ENCODE measurements at regions not wholly inside any gene's neighbourhood (a gene's known extent, or its start where the extent isn't known, plus 50 kb on each side); places are given as distances from the start of the nearest gene placed in this dataset.

DNA sequence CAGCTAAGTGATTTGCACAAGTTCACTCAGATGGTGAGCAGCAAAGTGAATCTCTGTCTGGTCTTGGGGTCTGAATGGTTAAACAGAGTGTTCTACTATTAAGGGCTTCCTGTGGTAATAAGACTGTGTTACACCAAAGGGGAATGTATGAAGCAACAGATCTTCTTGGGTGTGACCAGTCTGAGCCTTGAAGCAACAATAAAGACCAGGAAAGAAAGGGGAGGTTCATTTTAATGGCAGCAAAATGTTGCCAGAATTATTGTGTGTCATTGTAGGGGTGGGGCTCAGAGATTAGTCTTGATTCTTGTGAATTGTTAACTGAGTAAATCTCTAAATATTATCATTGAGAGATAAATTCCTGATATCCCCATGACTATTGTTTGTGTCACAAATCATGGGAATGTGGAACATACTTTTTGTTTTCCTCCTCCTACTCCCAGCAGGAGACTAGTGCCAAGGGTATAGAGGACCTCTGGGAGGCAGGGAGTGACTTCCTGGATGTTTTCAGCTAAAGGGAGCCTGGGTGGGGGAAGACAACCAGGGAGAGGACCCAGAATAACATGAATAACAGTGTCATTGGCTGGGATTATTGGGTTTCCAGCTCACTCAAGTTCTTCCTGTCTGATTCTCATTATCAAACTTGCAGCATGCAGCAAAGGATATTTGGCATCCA, 141.4 kb upstream of the PAK3 start:
- TF ChIP-seq, protein P1, sequence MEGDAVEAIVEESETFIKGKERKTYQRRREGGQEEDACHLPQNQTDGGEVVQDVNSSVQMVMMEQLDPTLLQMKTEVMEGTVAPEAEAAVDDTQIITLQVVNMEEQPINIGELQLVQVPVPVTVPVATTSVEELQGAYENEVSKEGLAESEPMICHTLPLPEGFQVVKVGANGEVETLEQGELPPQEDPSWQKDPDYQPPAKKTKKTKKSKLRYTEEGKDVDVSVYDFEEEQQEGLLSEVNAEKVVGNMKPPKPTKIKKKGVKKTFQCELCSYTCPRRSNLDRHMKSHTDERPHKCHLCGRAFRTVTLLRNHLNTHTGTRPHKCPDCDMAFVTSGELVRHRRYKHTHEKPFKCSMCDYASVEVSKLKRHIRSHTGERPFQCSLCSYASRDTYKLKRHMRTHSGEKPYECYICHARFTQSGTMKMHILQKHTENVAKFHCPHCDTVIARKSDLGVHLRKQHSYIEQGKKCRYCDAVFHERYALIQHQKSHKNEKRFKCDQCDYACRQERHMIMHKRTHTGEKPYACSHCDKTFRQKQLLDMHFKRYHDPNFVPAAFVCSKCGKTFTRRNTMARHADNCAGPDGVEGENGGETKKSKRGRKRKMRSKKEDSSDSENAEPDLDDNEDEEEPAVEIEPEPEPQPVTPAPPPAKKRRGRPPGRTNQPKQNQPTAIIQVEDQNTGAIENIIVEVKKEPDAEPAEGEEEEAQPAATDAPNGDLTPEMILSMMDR (IDR thresholded peaks at IDR 0.05) = no peak
- no peak for TF ChIP-seq POLR2A (IDR thresholded peaks at IDR 0.05)

Measured in adrenal gland (tissue), 5 donors.